Hepatic stellate cell (primary cell): ENCODE measurements at regions not wholly inside any gene's neighbourhood (a gene's known extent, or its start where the extent isn't known, plus 50 kb on each side); places are given as distances from the start of the nearest gene placed in this dataset.

Experiments used
- DNase-seq: peaks from one replicate; pipeline ENCODE4 v3.0.0; 2011; ENCODE audit warnings: low spot score

GRCh38 chr3:8825153-8825825, 55.9 kb upstream of the OXTR start:
- no peak for DNase-seq

DNA sequence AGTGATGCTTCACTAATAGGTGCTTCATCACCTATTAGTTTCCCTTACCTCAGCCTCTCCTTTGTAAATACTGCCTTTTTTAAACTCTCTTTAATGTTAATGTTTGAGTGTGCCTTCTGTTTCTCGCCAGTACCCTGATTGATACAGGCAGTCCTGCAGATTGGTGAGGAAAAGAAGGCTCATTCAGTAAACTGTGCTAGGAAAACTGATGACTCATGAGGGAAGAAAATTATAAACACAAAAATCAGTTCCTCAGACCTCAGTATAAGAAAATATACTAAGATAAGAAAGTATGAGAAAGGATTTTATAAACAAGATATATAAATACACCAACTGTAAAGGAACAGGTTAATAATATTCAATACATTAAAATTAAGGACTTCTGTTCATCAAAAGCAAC, 54.8 kb upstream of the OXTR start:
- no peak for DNase-seq

- peak; percentile 42 for DNase-seq
Observed at GRCh38 chr3:8822141-8822540, 52.7 kb upstream of the OXTR start.
